Neural crest cell (in vitro differentiated cells): ENCODE measurements at regions not wholly inside any gene's neighbourhood (a gene's known extent, or its start where the extent isn't known, plus 50 kb on each side); places are given as distances from the start of the nearest gene placed in this dataset.

Experiments used
- DNase-seq: peaks from one replicate; pipeline ENCODE4 v3.0.0; 2021; ENCODE audit warnings: low read depth, mixed read lengths, low spot score
- H3K27ac Mint-ChIP-seq: one replicate; pipeline ENCODE4 v1.8.0; 2021; ENCODE audit warnings: mild to moderate bottlenecking, mixed read lengths; ENCODE audit not compliant: unreplicated experiment
- H3K27me3 Mint-ChIP-seq: 2 replicates; pipeline ENCODE4 v1.8.0; 2021; ENCODE audit warnings: low read depth, mild to moderate bottlenecking, mixed read lengths
- H3K36me3 Mint-ChIP-seq: 2 replicates; pipeline ENCODE4 v1.8.0; 2021; ENCODE audit warnings: low read depth, mild to moderate bottlenecking, mixed read lengths
- H3K4me1 Mint-ChIP-seq: 2 replicates; pipeline ENCODE4 v1.8.0; 2021; ENCODE audit warnings: mixed read lengths
- H3K4me3 Mint-ChIP-seq: one replicate; pipeline ENCODE4 v1.8.0; 2021; ENCODE audit warnings: mild to moderate bottlenecking, mixed read lengths
- H3K9me3 Mint-ChIP-seq: 2 replicates; pipeline ENCODE4 v1.8.0; 2021; ENCODE audit warnings: mixed read lengths
- CTCF ChIP-seq: fragments of 200-600 bp; sonication (generic); conservative IDR thresholded peaks from 2 replicates; pipeline ENCODE4 v1.5.0; 2021; ENCODE audit warnings: antibody characterized with exemption, mild to moderate bottlenecking

GRCh38 chr2:217703999-217704398 lies 298.8 kb downstream of the TNS1 start:
- no peak for DNase-seq
- TF ChIP-seq CTCF, result no peak
- no peaks in the 10 kb centered on the region for H3K27me3 Mint-ChIP-seq
- no peak overlapping the region for H3K4me3 Mint-ChIP-seq
- no peaks in the 10 kb centered on the region for H3K36me3 Mint-ChIP-seq
- no peak overlapping the region for H3K27ac Mint-ChIP-seq
- no peaks in the 10 kb centered on the region for H3K4me1 Mint-ChIP-seq
- H3K9me3 Mint-ChIP-seq, result peaks cover 6% of the 10 kb centered on the region

- Mint-ChIP-seq H3K4me1 (no peaks in the 10 kb centered on the region), H3K36me3 (no peaks in the 10 kb centered on the region), H3K9me3 (peaks cover 6% of the 10 kb centered on the region), H3K4me3 (no peak overlapping the region), H3K27ac (no peak overlapping the region), H3K27me3 (no peaks in the 10 kb centered on the region)
- no peak for TF ChIP-seq CTCF
- no peak for DNase-seq
Observed at GRCh38 chr2:217703102-217703501, 299.7 kb downstream of the TNS1 start.

GRCh38 chr2:217701622-217702021 lies 301.2 kb downstream of the TNS1 start:
- H3K27me3 Mint-ChIP-seq, result no peaks in the 10 kb centered on the region
- H3K36me3 Mint-ChIP-seq, result no peaks in the 10 kb centered on the region
- no peak for DNase-seq
- H3K27ac Mint-ChIP-seq, result no peak overlapping the region
- no peak for TF ChIP-seq CTCF
- H3K4me3 Mint-ChIP-seq, result no peak overlapping the region
- H3K4me1 Mint-ChIP-seq, result no peaks in the 10 kb centered on the region
- H3K9me3 Mint-ChIP-seq, result peaks cover 6% of the 10 kb centered on the region

GRCh38 chr2:217698691-217699090 lies 304.1 kb downstream of the TNS1 start:
- H3K36me3 Mint-ChIP-seq, result no peaks in the 10 kb centered on the region
- DNase-seq, result no peak
- H3K27ac Mint-ChIP-seq, result no peak overlapping the region
- TF ChIP-seq CTCF, result no peak
- H3K4me1 Mint-ChIP-seq, result no peaks in the 10 kb centered on the region
- H3K4me3 Mint-ChIP-seq, result no peak overlapping the region
- peaks cover 3% of the 10 kb centered on the region for H3K9me3 Mint-ChIP-seq
- H3K27me3 Mint-ChIP-seq, result no peaks in the 10 kb centered on the region

GRCh38 chr2:217695033-217695520 lies 307.7 kb downstream of the TNS1 start:
- H3K4me3 Mint-ChIP-seq, result no peak overlapping the region
- no peaks in the 10 kb centered on the region for H3K27me3 Mint-ChIP-seq
- no peaks in the 10 kb centered on the region for H3K4me1 Mint-ChIP-seq
- H3K36me3 Mint-ChIP-seq, result no peaks in the 10 kb centered on the region
- peaks cover 3% of the 10 kb centered on the region for H3K9me3 Mint-ChIP-seq
- no peak overlapping the region for H3K27ac Mint-ChIP-seq
- TF ChIP-seq CTCF, result no peak
- no peak for DNase-seq

GRCh38 chr2:217694291-217694690 lies 308.5 kb downstream of the TNS1 start:
- no peak overlapping the region for H3K4me3 Mint-ChIP-seq
- no peaks in the 10 kb centered on the region for H3K36me3 Mint-ChIP-seq
- no peaks in the 10 kb centered on the region for H3K4me1 Mint-ChIP-seq
- TF ChIP-seq CTCF, result no peak
- H3K27me3 Mint-ChIP-seq, result no peaks in the 10 kb centered on the region
- no peak for DNase-seq
- no peak overlapping the region for H3K27ac Mint-ChIP-seq
- H3K9me3 Mint-ChIP-seq, result peaks cover 3% of the 10 kb centered on the region
